ENCODE measurements at regions not wholly inside any gene's neighbourhood (a gene's known extent, or its start where the extent isn't known, plus 50 kb on each side); places are given as distances from the start of the nearest gene placed in this dataset.
A peak's percentile ranks its signal among the peaks of the same experiment; 100 is the strongest.

DNA sequence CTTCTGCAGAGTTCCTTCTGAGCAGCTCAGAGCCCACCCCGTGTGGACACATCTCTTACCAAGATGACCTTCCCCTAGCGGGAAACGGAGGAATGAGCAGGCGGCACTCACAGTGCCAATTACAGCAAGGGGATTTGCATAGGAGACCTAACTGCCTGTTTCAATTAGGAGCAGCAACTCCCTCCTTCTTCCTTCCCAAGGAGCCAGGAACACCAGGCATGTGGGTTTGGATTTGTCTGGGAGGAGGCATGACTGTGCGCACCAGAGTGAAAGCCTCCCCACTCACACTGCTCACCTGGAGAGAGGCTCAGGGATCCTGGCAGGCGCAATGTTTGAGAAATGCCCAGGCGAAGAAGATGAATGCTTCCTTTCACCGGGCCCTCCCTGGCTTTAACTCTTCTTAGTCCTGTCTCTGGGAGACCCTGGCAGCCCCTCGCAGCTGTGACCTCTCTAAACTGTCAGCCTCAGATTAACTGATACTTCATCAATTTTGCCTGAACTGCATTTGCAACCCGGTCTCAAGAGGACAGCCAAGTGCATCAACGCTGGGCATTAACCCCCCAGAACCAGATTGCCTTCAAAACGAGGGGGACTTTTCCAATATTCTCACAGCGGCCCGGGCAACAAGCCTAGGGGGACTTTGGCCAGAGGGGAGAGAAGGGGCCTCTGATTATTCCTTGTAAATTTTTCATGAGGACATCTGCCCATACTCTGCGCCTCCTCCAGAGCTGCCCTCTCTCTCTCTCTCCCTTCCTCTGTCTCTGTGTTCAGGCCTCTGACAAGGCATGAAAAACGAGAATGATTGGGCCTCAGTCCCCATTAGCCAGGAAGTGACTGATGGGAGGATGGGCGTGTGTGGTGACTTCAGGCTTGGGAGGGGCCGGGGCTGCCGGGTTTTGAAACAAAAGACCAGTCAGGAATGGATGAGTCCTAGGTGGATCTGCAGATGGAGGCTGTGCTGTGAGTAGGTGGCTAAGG is 93.8 kb downstream of the CMPK2 start:
- no peak for DNase-seq (ENCODE audit: low read depth in 2 of 2)

GRCh38 chr2:6773007-6773693 is 92.6 kb downstream of the CMPK2 start:
- peak in 1 of 2 donors; percentile 32 for DNase-seq (ENCODE audit: low read depth in 2 of 2)

GRCh38 chr2:6773694-6774044 is 92.0 kb downstream of the CMPK2 start:
- DNase-seq (ENCODE audit: low read depth in 2 of 2), result no peak

DNA sequence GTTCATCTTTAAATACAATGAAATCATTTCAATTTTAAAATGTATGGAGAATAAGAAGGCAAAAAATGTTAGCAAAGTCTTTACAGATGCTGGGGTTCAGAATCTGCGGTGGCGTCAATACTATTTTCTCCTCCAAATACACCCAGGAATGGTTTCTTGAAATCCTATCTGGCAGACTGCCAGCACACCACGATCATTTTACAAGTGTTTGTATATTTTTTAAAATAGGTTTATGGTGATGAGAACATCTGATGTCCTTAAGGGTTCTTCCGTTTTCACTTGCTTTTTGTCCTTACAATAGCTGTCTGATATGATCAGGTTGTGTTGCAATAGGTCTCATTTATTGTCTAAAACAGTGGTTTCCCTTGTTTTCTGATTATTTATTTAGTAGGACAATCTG is 89.6 kb downstream of the CMPK2 start:
- no peak for DNase-seq (ENCODE audit: low read depth in 2 of 2)

- DNase-seq (ENCODE audit: low read depth in 2 of 2), result no peak
Measured at GRCh38 chr2:6777626-6778025, 88.1 kb downstream of the CMPK2 start.

DNA sequence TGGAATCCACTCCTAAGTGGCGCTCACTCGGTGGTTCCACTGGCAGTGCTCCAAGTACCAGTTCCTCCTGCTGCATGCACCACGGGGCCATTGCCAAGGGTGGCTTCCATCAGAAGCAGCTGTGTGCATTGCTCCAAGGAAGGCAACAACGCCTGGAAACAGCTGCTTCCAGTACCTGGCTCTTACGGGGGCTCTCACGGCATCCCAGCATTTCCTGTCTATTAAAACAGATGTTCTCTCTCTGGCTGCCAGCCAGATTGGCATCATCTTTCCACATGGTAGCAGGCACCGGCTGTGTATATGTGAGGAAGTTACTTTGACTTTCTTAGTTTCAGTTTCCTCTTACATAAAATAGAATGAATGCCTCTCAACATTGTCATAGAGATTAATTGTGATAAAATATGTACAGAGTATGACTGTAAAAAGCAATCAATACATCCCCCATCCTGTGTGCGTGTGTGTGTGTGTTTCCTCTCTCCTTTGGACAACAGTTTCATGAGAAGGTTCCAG is 84.9 kb downstream of the CMPK2 start:
- DNase-seq (ENCODE audit: low read depth in 2 of 2), result peak; percentile 75 to 81

- no peak for DNase-seq (ENCODE audit: low read depth in 2 of 2)
Measured at GRCh38 chr2:6782517-6783237, 83.0 kb downstream of the CMPK2 start.

DNA sequence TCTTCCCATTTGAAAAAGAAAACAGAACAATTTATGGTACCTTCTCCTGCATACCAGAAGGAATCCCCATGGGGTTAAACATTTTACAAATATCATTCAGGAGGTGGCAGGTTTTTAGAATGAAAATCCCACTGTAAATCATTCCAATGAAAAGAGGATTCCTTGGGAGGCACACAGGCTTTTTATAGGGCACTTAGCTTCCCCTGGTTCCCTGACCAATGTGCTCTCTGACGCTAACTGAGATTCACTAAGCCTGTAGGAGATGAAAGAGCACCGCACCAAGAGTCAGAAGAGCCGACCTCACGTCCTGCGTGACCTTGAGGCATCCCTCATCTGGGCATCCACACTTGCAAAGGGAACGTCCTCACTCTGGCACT is 82.5 kb downstream of the CMPK2 start:
- no peak for DNase-seq (ENCODE audit: low read depth in 2 of 2)

GRCh38 chr2:6784291-6784690 is 81.4 kb downstream of the CMPK2 start:
- DNase-seq (ENCODE audit: low read depth in 2 of 2), result no peak

DNA sequence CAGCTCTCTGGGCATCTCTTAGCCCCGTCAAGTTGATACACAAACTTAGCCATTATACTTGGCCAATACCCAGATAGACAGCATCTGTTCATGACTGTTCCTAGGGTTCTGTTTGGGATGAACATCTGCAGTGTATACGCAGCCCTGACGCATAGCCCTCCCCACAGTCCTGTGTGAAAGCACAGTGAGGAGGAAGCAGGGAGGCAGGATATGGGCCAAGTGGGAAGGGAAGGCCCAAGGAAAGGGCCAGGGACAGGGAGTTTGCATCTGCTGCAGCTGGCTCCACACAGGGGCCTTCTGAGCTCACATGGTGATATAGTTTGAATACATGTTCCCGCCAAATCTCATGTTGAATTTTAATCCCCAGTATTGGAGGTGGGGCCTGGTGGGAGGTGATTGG is 80.2 kb downstream of the CMPK2 start:
- DNase-seq (ENCODE audit: low read depth in 2 of 2), result no peak

DNA sequence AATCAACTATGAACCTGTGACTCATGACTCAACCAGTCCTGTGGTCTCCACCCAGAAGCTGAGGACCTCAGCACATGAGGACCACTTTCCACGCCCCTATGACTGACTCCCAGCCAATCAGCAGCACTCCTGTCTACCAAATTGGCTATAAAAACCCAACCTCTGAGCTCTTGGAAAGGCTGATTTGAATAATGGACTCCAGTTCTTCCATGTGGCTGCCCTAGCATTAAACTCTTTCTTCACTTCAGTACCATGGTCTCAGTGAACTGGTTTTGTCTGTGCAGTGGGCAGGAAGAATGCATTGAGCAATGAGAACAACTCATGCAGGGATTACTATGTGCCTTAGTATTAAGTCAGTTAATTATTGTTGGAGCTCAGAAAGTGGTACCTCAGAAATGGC is 78.3 kb downstream of the CMPK2 start:
- no peak for DNase-seq (ENCODE audit: low read depth in 2 of 2)

DNA sequence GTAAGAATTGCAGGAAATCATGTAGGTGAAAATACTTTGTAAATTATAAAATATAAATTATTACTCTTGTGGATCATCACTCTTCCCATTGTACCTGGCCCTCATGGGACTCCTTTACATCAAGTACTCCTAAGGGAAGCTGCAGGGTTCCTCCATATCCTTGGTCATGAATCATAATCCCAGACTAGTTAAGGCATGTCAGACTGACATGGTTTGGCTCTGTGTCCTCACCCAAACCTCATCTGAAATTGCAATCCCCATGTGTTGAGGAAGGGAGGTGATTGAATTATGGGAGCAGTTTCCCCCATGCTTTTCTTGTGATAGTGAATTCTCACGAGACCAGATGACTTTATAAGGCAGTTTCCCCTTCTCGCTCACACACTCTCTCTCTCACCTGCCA is 77.1 kb downstream of the CMPK2 start:
- no peak for DNase-seq (ENCODE audit: low read depth in 2 of 2)

DNA sequence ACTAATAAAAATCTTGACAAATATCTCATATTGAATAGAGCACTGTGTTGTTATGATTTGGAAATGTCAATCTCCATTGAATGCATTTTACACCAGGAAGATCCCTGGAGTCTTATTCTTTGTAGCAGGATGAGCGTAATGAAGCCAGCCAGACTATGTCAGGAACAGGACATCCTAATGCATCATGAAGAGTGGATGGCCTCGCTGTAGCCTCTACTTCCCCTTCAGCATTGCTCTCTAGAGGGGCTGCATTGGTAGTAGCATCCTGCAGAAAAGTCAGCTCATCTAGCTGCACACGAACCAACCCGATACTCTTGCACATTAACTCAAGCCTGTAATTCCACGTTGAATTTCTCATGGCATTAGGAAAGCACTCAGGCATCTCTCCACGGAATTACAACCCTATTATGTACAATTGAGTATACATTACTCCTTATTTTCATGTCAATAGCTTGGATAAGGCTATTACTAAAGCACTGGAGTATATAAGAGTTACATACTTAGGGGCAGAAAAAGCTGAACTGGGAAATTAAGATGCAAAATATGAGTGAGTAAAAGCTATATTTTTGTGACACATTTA is 76.1 kb downstream of the CMPK2 start:
- no peak for DNase-seq (ENCODE audit: low read depth in 2 of 2)

DNA sequence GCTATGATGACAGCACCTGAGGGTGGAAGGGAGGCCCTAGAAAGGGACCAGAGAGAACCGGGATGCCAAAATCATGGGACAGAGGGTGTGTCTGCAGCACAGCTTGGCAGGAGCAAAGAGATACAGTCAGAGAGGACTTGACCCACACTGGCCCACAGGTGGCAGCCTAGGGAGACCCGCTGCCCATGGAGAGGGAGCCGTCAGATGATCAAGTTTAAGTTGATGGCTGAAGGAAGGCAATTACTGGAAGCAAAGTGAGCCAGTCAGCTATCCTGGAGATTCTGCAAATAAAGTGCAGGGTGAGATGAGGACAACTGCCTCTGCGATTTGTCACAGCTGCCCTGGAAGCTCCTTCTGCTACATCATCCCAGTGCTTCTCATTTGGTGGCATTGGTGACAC is 74.0 kb downstream of the CMPK2 start:
- no peak for DNase-seq (ENCODE audit: low read depth in 2 of 2)

DNA sequence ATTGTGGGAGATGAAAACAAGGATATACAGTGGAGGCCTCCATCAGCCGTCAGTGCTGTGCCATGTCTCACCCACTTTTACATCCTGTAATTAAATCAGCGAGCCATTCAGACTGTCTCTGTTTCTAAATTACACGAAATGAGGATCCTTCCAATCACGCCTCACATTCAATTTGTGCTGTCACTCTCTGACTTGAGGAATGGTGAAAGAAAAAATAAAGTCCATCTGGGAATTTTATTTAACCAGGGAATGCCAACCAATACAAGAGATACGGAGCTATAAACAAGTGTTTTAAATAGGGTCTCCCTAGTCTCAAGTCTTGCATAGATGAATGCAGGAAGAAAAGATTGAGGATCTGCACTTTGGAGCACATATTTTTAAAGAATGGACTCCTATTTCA is 72.8 kb downstream of the CMPK2 start:
- no peak for DNase-seq (ENCODE audit: low read depth in 2 of 2)

GRCh38 chr2:6793371-6793770 is 72.3 kb downstream of the CMPK2 start:
- no peak for DNase-seq (ENCODE audit: low read depth in 2 of 2)

- DNase-seq (ENCODE audit: low read depth in 2 of 2), result no peak
Measured at GRCh38 chr2:6793913-6794312, 71.8 kb downstream of the CMPK2 start.

- no peak for DNase-seq (ENCODE audit: low read depth in 2 of 2)
Measured at GRCh38 chr2:6794448-6794847, 71.3 kb downstream of the CMPK2 start.

Data from dermis microvascular lymphatic vessel endothelial cell (primary cell).